ENCODE measurements at regions not wholly inside any gene's neighbourhood (a gene's known extent, or its start where the extent isn't known, plus 50 kb on each side); places are given as distances from the start of the nearest gene placed in this dataset.

- no peak for DNase-seq (ENCODE audit: low read depth)
These were observed 560.9 kb downstream of the MIAT start for GRCh38 chr22:27218012-27218920.

DNA sequence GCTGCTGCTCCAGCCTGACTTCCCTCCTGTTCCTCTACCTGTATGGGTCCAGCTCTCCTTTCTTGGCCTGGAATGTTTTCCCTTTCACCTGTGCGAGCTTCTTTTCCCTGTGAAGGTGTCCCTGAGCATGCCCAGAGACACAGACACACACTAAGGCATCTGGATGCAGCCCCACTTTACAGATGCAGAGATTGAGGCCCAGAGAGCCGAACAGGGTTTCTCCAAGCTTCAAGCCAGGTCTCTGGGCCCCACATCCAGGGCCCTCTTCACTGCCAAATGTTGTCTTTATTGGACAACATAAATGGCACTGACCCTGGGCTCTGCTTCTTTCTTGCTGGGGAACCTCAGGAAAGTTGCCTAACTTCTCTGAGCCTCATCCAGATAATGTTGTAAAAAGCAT lies 561.6 kb downstream of the MIAT start:
- DNase-seq (ENCODE audit: low read depth): no peak

- DNase-seq (ENCODE audit: low read depth): peak; percentile 74
These were observed 563.0 kb downstream of the MIAT start for GRCh38 chr22:27220339-27220738.

DNA sequence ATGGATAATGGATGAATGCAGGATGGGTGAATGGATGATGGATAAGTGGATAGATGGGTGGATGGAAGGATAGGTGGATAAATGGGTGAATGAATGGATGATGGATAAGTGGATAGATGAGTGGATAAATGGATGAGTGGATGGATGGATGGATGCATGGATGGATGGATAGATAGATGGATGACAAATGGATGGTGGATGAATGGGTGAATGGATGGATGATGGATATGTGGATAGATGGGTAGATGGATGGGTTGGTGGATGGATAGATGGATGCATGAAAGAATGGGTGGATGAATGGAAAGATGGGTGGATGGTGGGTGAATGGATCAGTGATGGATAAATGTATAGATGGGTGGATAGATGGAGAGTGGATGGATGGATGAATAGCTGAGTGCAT lies 564.8 kb downstream of the MIAT start:
- no peak for DNase-seq (ENCODE audit: low read depth)

DNA sequence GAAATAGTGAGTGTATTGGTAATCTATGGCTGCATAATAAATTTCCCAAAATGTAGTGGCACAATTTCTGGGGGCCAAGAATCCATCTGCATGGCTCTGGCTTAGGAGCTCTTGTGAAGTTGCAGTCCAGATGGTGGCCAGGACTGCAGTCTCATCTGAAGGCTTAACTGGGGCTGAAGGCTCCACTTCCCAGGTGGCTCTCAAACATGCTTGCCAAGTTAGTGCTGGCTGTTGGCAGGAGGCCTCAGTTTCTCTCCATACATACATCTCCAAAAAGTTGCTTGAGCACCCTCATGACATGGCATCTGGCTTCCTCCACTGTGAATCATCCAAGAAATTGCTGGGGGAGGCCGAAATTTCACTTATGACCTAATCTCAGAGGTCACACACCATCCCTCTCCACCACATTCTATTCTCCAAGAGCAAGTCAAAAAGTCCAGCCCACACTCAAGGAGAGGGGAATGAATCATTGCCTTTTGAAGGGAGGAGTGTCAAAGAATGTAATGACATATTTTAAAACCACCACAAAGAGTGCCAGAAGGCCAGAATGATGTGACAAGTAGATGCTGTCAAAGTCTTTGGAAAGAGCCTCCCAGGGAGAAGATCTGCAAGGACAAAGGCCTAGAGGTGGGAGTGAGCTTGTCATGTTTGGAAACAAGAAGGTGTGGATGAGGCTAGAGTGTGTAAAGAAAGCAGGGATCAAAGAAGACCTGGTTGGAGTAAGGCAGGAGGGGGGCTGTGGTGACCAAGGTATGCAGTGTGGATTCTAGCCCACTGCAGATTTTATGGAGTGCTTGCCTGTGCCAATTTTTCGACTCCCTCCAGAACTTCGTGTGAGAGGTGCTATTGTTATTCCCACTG lies 566.2 kb downstream of the MIAT start:
- peak; percentile 92 for DNase-seq (ENCODE audit: low read depth)

GRCh38 chr22:27224485-27225374 lies 567.3 kb downstream of the MIAT start:
- peak; percentile 47 for DNase-seq (ENCODE audit: low read depth)

DNA sequence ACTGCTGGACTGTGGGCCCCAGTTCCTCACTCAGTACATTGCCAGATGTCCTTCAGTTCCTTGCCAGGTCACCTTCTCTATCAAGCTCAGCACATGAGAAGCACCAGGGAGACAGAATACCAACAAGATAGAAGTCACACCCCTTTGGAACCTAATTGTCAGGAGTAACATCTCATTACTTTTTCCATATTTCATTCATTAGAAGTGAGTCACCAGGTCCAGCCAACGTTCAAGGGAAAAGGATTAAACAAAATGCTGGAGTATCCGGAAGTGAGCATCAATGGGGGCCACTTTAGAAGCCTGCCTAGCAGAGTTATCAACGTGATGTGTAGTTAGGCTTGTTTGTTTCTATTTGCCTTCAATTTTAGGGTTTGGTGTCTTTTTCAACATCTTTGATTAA lies 569.3 kb downstream of the MIAT start:
- peak; percentile 29 for DNase-seq (ENCODE audit: low read depth)

- DNase-seq (ENCODE audit: low read depth): no peak
These were observed 571.4 kb downstream of the MIAT start for GRCh38 chr22:27228771-27229170.

DNA sequence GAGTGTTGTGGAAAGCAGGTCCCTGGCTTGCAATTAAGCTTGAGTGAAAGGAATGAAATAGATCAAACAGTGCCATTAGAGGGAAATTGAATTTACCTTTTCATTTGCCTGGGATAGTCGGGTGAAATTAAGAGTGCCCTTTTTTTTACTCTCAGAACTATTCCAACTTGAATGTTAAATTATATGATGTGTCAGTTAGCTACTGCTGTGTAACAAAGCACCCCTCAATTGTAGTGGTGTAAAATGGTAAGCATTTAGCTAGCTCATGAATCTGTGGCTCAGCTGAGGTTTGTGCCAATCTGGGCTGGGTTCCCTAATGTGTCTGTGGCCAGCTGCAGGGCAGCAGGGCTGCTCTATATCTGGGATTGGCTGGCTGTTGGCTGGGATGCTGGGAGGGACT lies 571.4 kb downstream of the MN1 start:
- no peak for DNase-seq (ENCODE audit: low read depth)

GRCh38 chr22:27231266-27231665 lies 570.3 kb downstream of the MN1 start:
- no peak for DNase-seq (ENCODE audit: low read depth)

DNA sequence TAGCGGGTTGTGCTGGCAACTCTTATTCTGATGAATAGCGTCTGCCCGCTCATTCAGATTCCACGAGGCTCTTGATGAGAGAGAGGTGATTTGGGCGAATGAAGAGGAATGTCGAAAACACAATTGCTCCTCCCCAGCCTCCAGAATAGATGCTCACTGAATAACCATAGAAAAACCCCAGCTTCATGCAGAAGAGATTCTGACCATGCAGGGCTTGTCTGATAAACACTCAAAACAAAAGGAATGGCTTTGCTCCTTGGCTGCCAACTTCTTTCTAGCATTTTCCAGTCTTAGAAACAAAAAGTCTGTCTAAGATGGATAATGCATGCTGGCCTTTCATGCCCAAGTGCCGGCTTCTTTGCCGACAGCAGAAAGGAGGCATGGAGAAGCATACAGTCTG lies 569.5 kb downstream of the MN1 start:
- DNase-seq (ENCODE audit: low read depth): no peak

- DNase-seq (ENCODE audit: low read depth): no peak
These were observed 564.3 kb downstream of the MN1 start for GRCh38 chr22:27237080-27237741.

DNA sequence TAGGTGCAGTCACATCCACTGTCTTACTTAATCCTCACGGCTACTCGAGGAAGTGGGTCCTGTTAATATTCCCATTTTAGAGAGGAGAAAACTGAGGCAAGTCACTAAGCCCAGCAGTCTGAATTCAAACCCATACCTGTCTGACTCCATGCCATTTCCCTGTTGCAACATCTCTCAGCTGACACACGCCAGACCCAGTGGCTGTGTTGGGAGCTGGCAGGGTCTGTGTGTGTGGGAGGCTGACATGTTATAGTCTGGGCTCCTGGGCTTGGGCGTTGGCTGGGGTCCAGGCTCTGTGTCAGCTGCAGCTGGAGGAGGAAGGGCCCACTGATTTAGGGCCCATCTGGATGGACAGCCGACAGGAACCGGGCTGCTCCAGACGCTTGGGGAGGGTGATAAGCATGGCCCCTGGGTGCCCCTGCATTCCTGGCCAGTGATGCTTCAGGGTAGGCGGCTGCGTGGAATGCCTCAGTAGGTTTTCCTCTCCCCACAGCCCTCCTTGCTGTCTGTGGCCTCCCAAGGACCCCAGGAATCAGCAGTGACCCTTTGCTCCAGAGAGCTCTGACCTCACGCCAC lies 562.5 kb downstream of the MN1 start:
- DNase-seq (ENCODE audit: low read depth): peak; percentile 90

DNA sequence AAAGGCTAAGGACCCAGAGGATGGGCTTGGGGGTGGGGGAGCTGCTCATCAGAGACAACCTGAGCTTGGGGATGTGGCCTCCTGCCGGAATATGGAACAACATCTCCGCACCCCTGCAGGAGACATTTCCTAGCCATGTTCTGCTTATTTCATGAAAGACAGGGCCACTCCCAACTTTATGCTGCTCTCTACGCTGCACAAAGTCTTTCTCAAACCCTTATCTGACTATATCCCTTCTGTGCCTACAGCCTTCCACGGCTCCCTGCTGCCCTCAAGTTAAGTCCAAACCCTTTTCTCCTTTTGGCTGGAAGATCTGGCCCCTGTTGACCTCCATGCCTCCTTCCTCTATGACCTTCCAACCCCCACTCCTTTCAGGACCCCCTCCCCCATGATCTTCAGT lies 562.0 kb downstream of the MN1 start:
- no peak for DNase-seq (ENCODE audit: low read depth)

DNA sequence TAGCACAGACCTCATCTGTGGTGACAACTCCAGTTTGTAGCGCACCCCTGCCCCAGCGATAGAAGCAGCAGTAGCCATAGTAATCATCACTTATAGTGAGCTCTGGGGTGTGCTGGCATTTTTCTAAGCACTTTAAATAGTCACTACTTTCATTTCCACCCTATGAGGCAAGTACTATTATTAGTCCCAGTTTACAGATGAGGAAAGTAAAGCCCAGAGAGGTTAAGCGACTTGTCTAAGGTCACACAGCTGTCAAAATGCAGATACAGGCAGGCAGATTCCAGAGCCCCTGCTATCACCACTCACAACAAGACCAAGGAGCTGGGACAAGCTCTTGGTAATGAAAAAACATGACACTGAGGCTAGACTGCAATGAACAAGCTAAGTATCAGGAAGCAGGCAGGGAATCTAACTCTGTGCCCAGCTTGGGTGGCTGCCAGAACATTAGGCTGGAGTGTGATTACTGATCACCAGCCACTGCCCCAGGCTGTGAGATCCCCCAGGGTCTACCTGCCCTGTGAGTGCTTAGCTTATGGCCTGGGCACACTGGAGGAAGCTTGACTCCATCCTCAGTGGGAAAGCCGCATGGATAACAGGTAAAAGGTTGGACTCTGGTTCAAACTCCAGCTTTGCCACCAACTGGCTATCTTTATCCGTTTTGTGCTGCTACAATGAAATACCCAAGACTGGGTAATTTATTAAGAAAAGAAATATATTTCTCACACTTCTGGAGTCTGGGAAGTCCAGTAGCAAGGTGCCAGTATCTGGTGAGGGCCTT lies 561.1 kb downstream of the MN1 start:
- no peak for DNase-seq (ENCODE audit: low read depth)

- peak; percentile 44 for DNase-seq (ENCODE audit: low read depth)
These were observed 559.9 kb downstream of the MN1 start for GRCh38 chr22:27241430-27242321.

GRCh38 chr22:27242474-27242873 lies 559.1 kb downstream of the MN1 start:
- DNase-seq (ENCODE audit: low read depth): no peak

GRCh38 chr22:27242917-27243589 lies 558.5 kb downstream of the MN1 start:
- no peak for DNase-seq (ENCODE audit: low read depth)

Measured in LHCN-M2 (cell line).